ENCODE measurements at regions not wholly inside any gene's neighbourhood (a gene's known extent, or its start where the extent isn't known, plus 50 kb on each side); places are given as distances from the start of the nearest gene placed in this dataset.

- no peaks in the 10 kb centered on the region for H3K36me3 ChIP-seq (ENCODE audit: insufficient read depth, low read depth, low read length)
- no peak overlapping the region for H3K9ac ChIP-seq (ENCODE audit: low read depth, low read length)
- peaks cover 4% of the 10 kb centered on the region; the same call in 1 of the 2 replicates for H3K4me1 ChIP-seq (ENCODE audit: insufficient read depth, low read length)
- no peaks in the 10 kb centered on the region for H3K27me3 ChIP-seq (ENCODE audit: insufficient read depth, low read length)
- no peak overlapping the region for H3K27ac ChIP-seq (ENCODE audit: low read length)
- no peak overlapping the region for H3K4me3 ChIP-seq (ENCODE audit: low read length)
- H3K9me3 ChIP-seq (ENCODE audit: insufficient read depth, low read depth, low read length) = no peaks in the 10 kb centered on the region
Measured at GRCh38 chr6:37580176-37580955, 80.7 kb upstream of the CCDC167 start.

DNA sequence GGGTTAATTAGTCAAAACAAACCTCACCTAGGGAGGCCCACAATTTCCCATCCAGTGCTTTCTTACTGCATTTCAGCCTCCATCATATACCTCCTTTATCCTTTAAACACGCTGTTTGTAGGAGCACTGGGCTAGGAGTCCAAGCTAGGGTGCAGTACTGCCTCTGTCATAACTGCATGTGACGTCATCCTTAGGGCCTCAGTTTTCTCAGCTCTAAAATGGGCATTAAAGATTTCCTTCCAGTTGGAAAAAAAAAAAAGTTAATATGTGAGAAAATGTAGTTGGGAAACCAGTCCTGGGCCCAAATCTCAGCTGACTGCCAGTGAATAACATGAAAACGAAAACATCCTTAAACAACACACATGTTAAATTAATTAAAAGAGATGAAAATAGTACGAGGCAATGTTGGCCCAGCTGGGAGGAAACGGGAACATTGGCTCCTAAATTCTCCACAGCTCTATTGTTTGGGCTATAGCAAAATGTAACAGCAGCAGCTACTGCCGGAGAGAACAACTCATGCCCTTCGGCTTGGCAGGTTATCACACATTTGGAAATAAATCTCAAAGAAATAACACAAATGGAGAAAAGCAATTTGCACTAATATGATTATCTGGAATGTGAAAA lies 79.9 kb upstream of the CCDC167 start:
- peaks cover 4% of the 10 kb centered on the region; the same call in 1 of the 2 replicates for H3K4me1 ChIP-seq (ENCODE audit: insufficient read depth, low read length)

GRCh38 chr6:37578104-37578503 lies 78.4 kb upstream of the CCDC167 start:
- Histone ChIP-seq H3K4me1 (ENCODE audit: insufficient read depth, low read length) (peaks cover 4% of the 10 kb centered on the region; the same call in 1 of the 2 replicates), H3K27me3 (ENCODE audit: insufficient read depth, low read length) (no peaks in the 10 kb centered on the region), H3K4me3 (ENCODE audit: low read length) (no peak overlapping the region), H3K36me3 (ENCODE audit: insufficient read depth, low read depth, low read length) (no peaks in the 10 kb centered on the region), H3K9me3 (ENCODE audit: insufficient read depth, low read depth, low read length) (no peaks in the 10 kb centered on the region), H3K9ac (ENCODE audit: low read depth, low read length) (no peak overlapping the region), H3K27ac (ENCODE audit: low read length) (no peak overlapping the region)

More for the DNA sequence above, 79.9 kb upstream of the CCDC167 start:
- Histone ChIP-seq H3K9ac (ENCODE audit: low read depth, low read length) (no peak overlapping the region), H3K9me3 (ENCODE audit: insufficient read depth, low read depth, low read length) (no peaks in the 10 kb centered on the region), H3K4me3 (ENCODE audit: low read length) (no peak overlapping the region), H3K36me3 (ENCODE audit: insufficient read depth, low read depth, low read length) (no peaks in the 10 kb centered on the region), H3K27ac (ENCODE audit: low read length) (no peak overlapping the region), H3K27me3 (ENCODE audit: insufficient read depth, low read length) (no peaks in the 10 kb centered on the region)

GRCh38 chr6:37576336-37576737 lies 76.6 kb upstream of the CCDC167 start:
- no peaks in the 10 kb centered on the region for H3K36me3 ChIP-seq (ENCODE audit: insufficient read depth, low read depth, low read length)
- H3K27me3 ChIP-seq (ENCODE audit: insufficient read depth, low read length) = no peaks in the 10 kb centered on the region; the same call in 1 of the 2 replicates
- no peak overlapping the region for H3K27ac ChIP-seq (ENCODE audit: low read length)
- no peaks in the 10 kb centered on the region for H3K4me1 ChIP-seq (ENCODE audit: insufficient read depth, low read length)
- no peak overlapping the region for H3K9ac ChIP-seq (ENCODE audit: low read depth, low read length)
- H3K9me3 ChIP-seq (ENCODE audit: insufficient read depth, low read depth, low read length) = no peaks in the 10 kb centered on the region
- no peak overlapping the region for H3K4me3 ChIP-seq (ENCODE audit: low read length)

DNA sequence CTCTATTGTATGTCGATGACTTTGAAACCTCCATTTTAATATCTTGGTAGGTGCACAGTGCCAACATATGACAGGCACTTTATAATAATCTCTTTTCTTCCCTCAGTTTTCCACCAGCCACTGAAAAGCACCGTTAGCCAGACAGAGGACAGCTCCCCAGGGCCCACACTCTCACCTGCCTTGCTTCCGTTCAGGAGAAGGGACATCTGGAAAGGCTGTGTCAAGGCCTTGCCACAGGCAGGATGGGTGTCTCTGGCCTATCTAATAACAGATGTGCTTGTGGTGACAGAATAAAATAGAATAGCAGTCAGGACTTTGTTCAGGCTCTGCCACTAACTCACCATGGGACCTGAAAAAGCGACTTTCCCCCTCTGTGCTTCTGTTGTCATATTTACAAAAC lies 75.5 kb upstream of the CCDC167 start:
- H3K9me3 ChIP-seq (ENCODE audit: insufficient read depth, low read depth, low read length) = no peaks in the 10 kb centered on the region
- no peaks in the 10 kb centered on the region for H3K36me3 ChIP-seq (ENCODE audit: insufficient read depth, low read depth, low read length)
- no peak overlapping the region for H3K9ac ChIP-seq (ENCODE audit: low read depth, low read length)
- H3K27ac ChIP-seq (ENCODE audit: low read length) = no peak overlapping the region
- no peaks in the 10 kb centered on the region for H3K4me1 ChIP-seq (ENCODE audit: insufficient read depth, low read length)
- H3K4me3 ChIP-seq (ENCODE audit: low read length) = no peak overlapping the region
- no peaks in the 10 kb centered on the region; the same call in 1 of the 2 replicates for H3K27me3 ChIP-seq (ENCODE audit: insufficient read depth, low read length)

GRCh38 chr6:37572334-37572733 lies 72.6 kb upstream of the CCDC167 start:
- no peaks in the 10 kb centered on the region for H3K9me3 ChIP-seq (ENCODE audit: insufficient read depth, low read depth, low read length)
- no peaks in the 10 kb centered on the region for H3K36me3 ChIP-seq (ENCODE audit: insufficient read depth, low read depth, low read length)
- H3K9ac ChIP-seq (ENCODE audit: low read depth, low read length) = no peak overlapping the region
- H3K27ac ChIP-seq (ENCODE audit: low read length) = no peak overlapping the region
- no peak overlapping the region for H3K4me3 ChIP-seq (ENCODE audit: low read length)
- H3K4me1 ChIP-seq (ENCODE audit: insufficient read depth, low read length) = no peaks in the 10 kb centered on the region
- H3K27me3 ChIP-seq (ENCODE audit: insufficient read depth, low read length) = no peaks in the 10 kb centered on the region; the same call in 1 of the 2 replicates

DNA sequence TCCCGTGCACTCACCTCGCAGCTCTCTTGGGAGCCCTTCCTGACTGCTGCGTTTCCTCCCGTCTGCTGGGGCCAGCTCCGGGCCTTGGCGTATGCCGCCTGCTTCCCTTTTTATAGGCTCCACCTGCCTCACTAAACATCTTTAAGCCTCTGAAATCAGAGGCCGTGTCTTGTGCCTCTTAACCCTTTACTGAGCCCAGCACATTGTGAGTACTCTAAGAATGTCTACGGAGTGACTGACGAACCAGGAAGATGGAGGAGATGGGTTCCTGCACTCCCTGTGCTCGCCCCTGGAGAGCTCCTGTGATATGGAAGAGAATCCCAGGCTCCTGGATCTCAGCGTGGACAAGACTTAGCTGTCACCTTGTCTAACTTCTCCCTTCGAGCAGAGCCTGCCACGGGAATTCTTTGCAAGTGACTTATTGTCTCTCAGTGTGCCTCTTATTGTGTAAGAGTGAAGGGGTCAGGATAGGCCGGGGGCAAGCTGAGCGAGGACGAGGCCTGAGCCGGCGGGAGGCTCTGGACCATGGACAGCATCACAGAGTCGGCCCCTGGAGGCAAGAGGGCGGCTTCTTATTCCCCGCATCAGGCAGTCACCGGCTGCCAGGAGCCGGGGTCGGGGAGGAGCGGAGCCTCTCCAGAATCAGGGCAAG lies 70.9 kb upstream of the CCDC167 start:
- no peak overlapping the region for H3K9ac ChIP-seq (ENCODE audit: low read depth, low read length)
- no peak overlapping the region for H3K4me3 ChIP-seq (ENCODE audit: low read length)
- H3K36me3 ChIP-seq (ENCODE audit: insufficient read depth, low read depth, low read length) = no peaks in the 10 kb centered on the region
- H3K27ac ChIP-seq (ENCODE audit: low read length) = no peak overlapping the region
- no peaks in the 10 kb centered on the region; the same call in 1 of the 2 replicates for H3K27me3 ChIP-seq (ENCODE audit: insufficient read depth, low read length)
- no peaks in the 10 kb centered on the region for H3K9me3 ChIP-seq (ENCODE audit: insufficient read depth, low read depth, low read length)
- H3K4me1 ChIP-seq (ENCODE audit: insufficient read depth, low read length) = no peaks in the 10 kb centered on the region

DNA sequence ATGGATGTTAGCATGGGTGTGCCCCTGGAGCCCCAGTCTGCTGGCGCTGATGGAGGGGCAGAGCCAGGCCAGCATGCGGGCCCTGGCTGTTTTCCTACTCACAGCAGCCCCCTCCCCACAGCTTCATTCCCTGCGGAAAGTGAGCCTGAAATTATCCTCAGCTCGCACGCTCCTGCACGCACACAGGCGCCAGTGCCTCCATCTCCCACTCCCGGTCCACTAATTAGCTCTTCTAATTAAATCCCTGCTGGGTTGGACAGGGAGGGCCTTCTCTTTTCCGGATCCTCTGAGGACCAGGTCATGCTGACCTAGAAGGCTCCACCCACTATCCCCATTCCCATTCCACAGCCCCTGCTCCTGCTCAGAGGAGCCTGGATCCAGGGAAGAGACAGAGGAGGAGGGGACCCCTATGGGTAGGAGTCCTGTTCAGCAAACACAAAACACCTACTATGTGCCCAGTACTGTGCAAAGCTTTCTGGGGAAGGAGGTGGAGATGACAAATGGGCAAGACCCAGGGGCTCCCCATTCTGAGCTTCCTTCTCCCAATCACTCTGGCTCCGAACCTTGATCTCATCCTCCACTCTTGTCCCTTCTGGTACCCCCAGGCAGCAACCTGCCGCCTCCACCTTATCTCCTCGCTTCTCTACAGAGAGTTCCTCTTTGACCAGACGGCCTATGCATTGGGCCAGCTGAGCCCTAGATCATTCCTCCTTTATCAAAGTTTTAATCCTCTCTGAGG lies 70.2 kb upstream of the CCDC167 start:
- Histone ChIP-seq H3K4me3 (ENCODE audit: low read length) (no peak overlapping the region), H3K36me3 (ENCODE audit: insufficient read depth, low read depth, low read length) (no peaks in the 10 kb centered on the region), H3K27ac (ENCODE audit: low read length) (no peak overlapping the region), H3K9me3 (ENCODE audit: insufficient read depth, low read depth, low read length) (no peaks in the 10 kb centered on the region), H3K27me3 (ENCODE audit: insufficient read depth, low read length) (peaks cover under 1% of the 10 kb centered on the region), H3K4me1 (ENCODE audit: insufficient read depth, low read length) (peaks cover 5% of the 10 kb centered on the region; the same call in 1 of the 2 replicates), H3K9ac (ENCODE audit: low read depth, low read length) (no peak overlapping the region)

- Histone ChIP-seq H3K36me3 (ENCODE audit: insufficient read depth, low read depth, low read length) (no peaks in the 10 kb centered on the region), H3K9me3 (ENCODE audit: insufficient read depth, low read depth, low read length) (no peaks in the 10 kb centered on the region), H3K9ac (ENCODE audit: low read depth, low read length) (no peak overlapping the region), H3K4me1 (ENCODE audit: insufficient read depth, low read length) (peaks cover 10% of the 10 kb centered on the region; the same call in 1 of the 2 replicates), H3K27me3 (ENCODE audit: insufficient read depth, low read length) (peaks cover 6% of the 10 kb centered on the region), H3K4me3 (ENCODE audit: low read length) (no peak overlapping the region), H3K27ac (ENCODE audit: low read length) (no peak overlapping the region)
Measured at GRCh38 chr6:37569317-37569716, 69.6 kb upstream of the CCDC167 start.

GRCh38 chr6:37566950-37567349 lies 67.3 kb upstream of the CCDC167 start:
- H3K27ac ChIP-seq (ENCODE audit: low read length) = no peak overlapping the region
- H3K27me3 ChIP-seq (ENCODE audit: insufficient read depth, low read length) = peaks cover 15% of the 10 kb centered on the region
- H3K4me1 ChIP-seq (ENCODE audit: insufficient read depth, low read length) = peaks cover 10% of the 10 kb centered on the region; the same call in 1 of the 2 replicates
- H3K36me3 ChIP-seq (ENCODE audit: insufficient read depth, low read depth, low read length) = no peaks in the 10 kb centered on the region
- no peak overlapping the region for H3K4me3 ChIP-seq (ENCODE audit: low read length)
- H3K9ac ChIP-seq (ENCODE audit: low read depth, low read length) = no peak overlapping the region
- H3K9me3 ChIP-seq (ENCODE audit: insufficient read depth, low read depth, low read length) = no peaks in the 10 kb centered on the region

Data from iPS-20b (cell line).